ENCODE measurements at regions not wholly inside any gene's neighbourhood (a gene's known extent, or its start where the extent isn't known, plus 50 kb on each side); places are given as distances from the start of the nearest gene placed in this dataset.

DNA sequence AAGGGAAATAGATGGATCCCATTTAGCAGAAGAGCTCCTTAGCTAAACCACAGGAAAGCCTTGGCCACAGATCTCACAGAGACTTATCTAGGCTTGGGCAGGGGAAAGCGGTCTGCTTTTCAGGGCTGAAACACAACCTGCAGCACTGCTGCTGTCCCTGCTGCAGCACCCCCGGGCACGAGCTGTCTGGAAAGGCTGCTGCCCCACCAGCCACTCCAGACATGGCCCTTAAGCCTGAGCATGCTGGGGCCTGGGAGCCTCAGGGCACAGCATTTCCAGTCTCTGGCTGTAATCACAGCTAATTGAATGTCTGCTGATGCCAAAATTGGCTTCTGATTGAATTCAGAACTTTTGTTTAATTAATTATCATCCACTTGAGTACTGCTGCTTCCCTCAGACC, 115.0 kb downstream of the TMPRSS5 start:
- Histone ChIP-seq H4K20me1 (ENCODE audit: low read depth) (no peaks in the 10 kb centered on the region), H3K4me3 (no peak overlapping the region), H3F3A (ENCODE audit: low read depth) (no peaks in the 10 kb centered on the region), H3K9ac (no peak overlapping the region), H3K4me1 (peaks cover 7% of the 10 kb centered on the region), H3K9me3 (ENCODE audit: low read depth) (no peaks in the 10 kb centered on the region), H3K27me3 (no peaks in the 10 kb centered on the region), H3K4me2 (no peak overlapping the region), H3K27ac (no peak overlapping the region), H2AFZ (replicated peaks) (peak overlapping the region; percentile 82), H3K36me3 (no peaks in the 10 kb centered on the region), H3K79me2 (ENCODE audit: low read depth) (no peaks in the 10 kb centered on the region)
- H3K4me1 Mint-ChIP-seq = peaks cover 2% of the 10 kb centered on the region
- peaks cover 2% of the 10 kb centered on the region for H3K9me3 Mint-ChIP-seq
- peak; percentile 31 for DNase-seq (ENCODE audit: low spot score)
- H3K36me3 Mint-ChIP-seq = no peaks in the 10 kb centered on the region
- no peak overlapping the region for H3K4me3 Mint-ChIP-seq
- H3K27ac Mint-ChIP-seq = no peak overlapping the region
- no peak for TF ChIP-seq EZH2phosphoT487 (IDR thresholded peaks at IDR 0.05)
- TF ChIP-seq EZH2 (IDR thresholded peaks at IDR 0.05) = no peak
- TF ChIP-seq, protein P1, sequence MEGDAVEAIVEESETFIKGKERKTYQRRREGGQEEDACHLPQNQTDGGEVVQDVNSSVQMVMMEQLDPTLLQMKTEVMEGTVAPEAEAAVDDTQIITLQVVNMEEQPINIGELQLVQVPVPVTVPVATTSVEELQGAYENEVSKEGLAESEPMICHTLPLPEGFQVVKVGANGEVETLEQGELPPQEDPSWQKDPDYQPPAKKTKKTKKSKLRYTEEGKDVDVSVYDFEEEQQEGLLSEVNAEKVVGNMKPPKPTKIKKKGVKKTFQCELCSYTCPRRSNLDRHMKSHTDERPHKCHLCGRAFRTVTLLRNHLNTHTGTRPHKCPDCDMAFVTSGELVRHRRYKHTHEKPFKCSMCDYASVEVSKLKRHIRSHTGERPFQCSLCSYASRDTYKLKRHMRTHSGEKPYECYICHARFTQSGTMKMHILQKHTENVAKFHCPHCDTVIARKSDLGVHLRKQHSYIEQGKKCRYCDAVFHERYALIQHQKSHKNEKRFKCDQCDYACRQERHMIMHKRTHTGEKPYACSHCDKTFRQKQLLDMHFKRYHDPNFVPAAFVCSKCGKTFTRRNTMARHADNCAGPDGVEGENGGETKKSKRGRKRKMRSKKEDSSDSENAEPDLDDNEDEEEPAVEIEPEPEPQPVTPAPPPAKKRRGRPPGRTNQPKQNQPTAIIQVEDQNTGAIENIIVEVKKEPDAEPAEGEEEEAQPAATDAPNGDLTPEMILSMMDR (IDR thresholded peaks at IDR 0.05) = no peak
- no peaks in the 10 kb centered on the region for H3K27me3 Mint-ChIP-seq (ENCODE audit: insufficient read depth, low read depth)

DNA sequence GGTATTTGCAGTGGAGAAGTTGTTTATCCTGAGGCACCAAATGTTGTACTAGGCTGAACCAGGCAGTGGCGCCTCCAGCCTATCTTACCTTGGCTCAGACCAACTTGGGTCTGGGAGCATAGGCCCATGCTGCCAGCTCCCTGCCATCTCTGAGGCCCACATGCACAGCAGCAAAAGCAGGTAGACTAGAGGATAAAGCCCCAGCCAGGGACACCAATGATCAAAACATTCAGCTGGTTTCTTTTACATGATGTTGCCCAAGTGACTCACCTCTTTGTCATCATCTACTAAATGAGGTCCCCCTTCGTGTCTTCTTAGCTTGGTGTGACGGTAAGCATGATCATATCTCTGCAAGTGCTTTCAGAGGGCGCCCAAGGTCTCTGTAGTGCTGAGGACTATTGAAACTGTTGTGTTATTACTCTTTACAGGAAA, 112.1 kb upstream of the DRD2 start:
- Histone ChIP-seq H3F3A (ENCODE audit: low read depth) (no peaks in the 10 kb centered on the region), H3K4me2 (no peak overlapping the region), H4K20me1 (ENCODE audit: low read depth) (no peaks in the 10 kb centered on the region), H3K79me2 (ENCODE audit: low read depth) (no peaks in the 10 kb centered on the region), H3K4me1 (peaks cover 7% of the 10 kb centered on the region), H3K36me3 (no peaks in the 10 kb centered on the region), H3K9ac (no peak overlapping the region), H3K9me3 (ENCODE audit: low read depth) (no peaks in the 10 kb centered on the region), H2AFZ (replicated peaks) (no peak overlapping the region), H3K4me3 (no peak overlapping the region), H3K27ac (no peak overlapping the region), H3K27me3 (no peaks in the 10 kb centered on the region)
- Mint-ChIP-seq H3K4me3 (no peak overlapping the region), H3K27me3 (ENCODE audit: insufficient read depth, low read depth) (peaks cover 2% of the 10 kb centered on the region), H3K36me3 (no peaks in the 10 kb centered on the region), H3K9me3 (no peaks in the 10 kb centered on the region), H3K27ac (no peak overlapping the region), H3K4me1 (peaks cover 2% of the 10 kb centered on the region)
- no peak for DNase-seq (ENCODE audit: low spot score)
- TF ChIP-seq EZH2phosphoT487 (IDR thresholded peaks at IDR 0.05) (no peak), EZH2 (IDR thresholded peaks at IDR 0.05) (no peak)
- TF ChIP-seq, protein P1 (IDR thresholded peaks at IDR 0.05) = no peak

DNA sequence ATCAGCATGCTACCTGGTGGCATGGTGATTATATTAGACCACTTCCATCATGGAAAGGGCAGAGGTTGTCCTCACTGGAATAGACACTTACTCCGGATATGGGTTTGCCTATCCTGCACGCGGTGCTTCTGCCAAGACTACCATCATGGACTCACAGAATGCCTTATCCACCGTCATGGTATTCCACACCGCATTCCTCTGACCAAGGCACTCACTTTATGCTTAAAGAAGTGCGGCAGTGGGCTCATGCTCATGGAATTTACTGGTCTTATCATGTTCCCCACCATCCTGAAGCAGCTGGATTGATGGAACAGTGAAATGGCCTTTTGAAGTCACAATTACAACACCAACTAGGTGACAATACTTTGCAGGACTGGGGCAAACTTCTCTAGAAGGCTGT, 109.2 kb upstream of the DRD2 start:
- H3K36me3 ChIP-seq = no peaks in the 10 kb centered on the region
- H4K20me1 ChIP-seq (ENCODE audit: low read depth) = no peaks in the 10 kb centered on the region
- H3F3A ChIP-seq (ENCODE audit: low read depth) = peaks cover 6% of the 10 kb centered on the region
- no peaks in the 10 kb centered on the region for H3K27me3 ChIP-seq
- no peak overlapping the region for H3K27ac ChIP-seq
- H3K4me1 Mint-ChIP-seq = peaks cover 13% of the 10 kb centered on the region
- TF ChIP-seq EZH2 (IDR thresholded peaks at IDR 0.05) = no peak
- TF ChIP-seq, protein P1 (IDR thresholded peaks at IDR 0.05) = no peak
- TF ChIP-seq EZH2phosphoT487 (IDR thresholded peaks at IDR 0.05) = no peak
- H3K27ac Mint-ChIP-seq = no peak overlapping the region
- no peak overlapping the region for H3K9ac ChIP-seq
- no peak for DNase-seq (ENCODE audit: low spot score)
- H3K4me3 Mint-ChIP-seq = no peak overlapping the region
- H3K36me3 Mint-ChIP-seq = no peaks in the 10 kb centered on the region
- peaks cover 12% of the 10 kb centered on the region for H3K4me1 ChIP-seq
- peaks cover 9% of the 10 kb centered on the region for H3K27me3 Mint-ChIP-seq (ENCODE audit: insufficient read depth, low read depth)
- H3K9me3 ChIP-seq (ENCODE audit: low read depth) = no peaks in the 10 kb centered on the region
- no peak overlapping the region for H2AFZ ChIP-seq (replicated peaks)
- no peaks in the 10 kb centered on the region for H3K9me3 Mint-ChIP-seq
- H3K4me3 ChIP-seq = no peak overlapping the region
- H3K79me2 ChIP-seq (ENCODE audit: low read depth) = no peaks in the 10 kb centered on the region
- no peak overlapping the region for H3K4me2 ChIP-seq

Data from neural progenitor cell (in vitro differentiated cells).